Activated B cell treated with CpG ODN at 0.5 μM for 24 hours (primary cell): ENCODE measurements at regions not wholly inside any gene's neighbourhood (a gene's known extent, or its start where the extent isn't known, plus 50 kb on each side); places are given as distances from the start of the nearest gene placed in this dataset.

Experiments
- ATAC-seq: fragments of 200-7000 bp; cut with Tn5 transposase; one replicate; pipeline ENCODE4 v1.10.0; 2021; ENCODE audit warnings: low read depth, mild to moderate bottlenecking, moderate library complexity
- CTCF ChIA-PET: fragments of 350-600 bp; sonication (Branson Sonifier 250); formaldehyde crosslinking; loops from one replicate; lab custom pipeline; 2021; ENCODE audit warnings: antibody characterized with exemption; lab: Charles Lee
- POLR2A ChIA-PET: fragments of 350-600 bp; sonication (Branson Sonifier 250); formaldehyde crosslinking; loops from one replicate; lab custom pipeline; 2021; ENCODE audit warnings: antibody characterized with exemption; lab: Charles Lee
- DNase-seq: peaks from one replicate; pipeline ENCODE4 v3.0.0; 2022
- H3K27ac Mint-ChIP-seq: one replicate; pipeline ENCODE4 v1.8.0; 2020; ENCODE audit warnings: mixed read lengths
- H3K27me3 Mint-ChIP-seq: one replicate; pipeline ENCODE4 v1.8.0; 2021; ENCODE audit warnings: mixed read lengths
- H3K36me3 Mint-ChIP-seq: one replicate; pipeline ENCODE4 v1.8.0; 2021; ENCODE audit warnings: low read depth, mixed read lengths
- H3K4me1 Mint-ChIP-seq: one replicate; pipeline ENCODE4 v1.8.0; 2021; ENCODE audit warnings: mixed read lengths
- H3K4me3 Mint-ChIP-seq: one replicate; pipeline ENCODE4 v1.8.0; 2020; ENCODE audit warnings: mild to moderate bottlenecking, mixed read lengths
- H3K9me3 Mint-ChIP-seq: one replicate; pipeline ENCODE4 v1.8.0; 2020; ENCODE audit warnings: mixed read lengths
- CTCF ChIP-seq: fragments of 200-600 bp; IDR thresholded peaks from one replicate; pipeline ENCODE4 v1.8.0; 2022; ENCODE audit warnings: antibody characterized with exemption, mild to moderate bottlenecking
- intact Hi-C: fragments of 100-400 bp; cut with micrococcal nuclease; formaldehyde crosslinking; loops from one replicate; pipeline ENCODE4 v1.15.1; 2024

- intact Hi-C loops = loop anchor here (1.0 to 10.0 kb wide), 10 partner anchors 74 to 1258 kb away; no protein-coding TSS in a partner anchor
Measured at GRCh38 chr7:114865564-114865963, 56.3 kb upstream of the MDFIC start.

More at GRCh38 chr7:114865564-114865963, 56.3 kb upstream of the MDFIC start:
- H3K4me1 Mint-ChIP-seq = peaks cover 10% of the 10 kb centered on the region
- ATAC-seq = peak; percentile 81
- H3K27ac Mint-ChIP-seq = no peak overlapping the region
- H3K9me3 Mint-ChIP-seq = no peaks in the 10 kb centered on the region
- ChIA-PET CTCF (interaction anchor here (0.6 to 7.8 kb wide), 51 partner anchors 11 to 1044 kb away, joined by 3 to 88 read pairs (median 4); partner anchors contain the start of gene MDFIC), POLR2A (interaction anchor here (1.1 to 3.0 kb wide), 2 partner anchors 51 to 57 kb away, joined by 4 to 12 read pairs; partner anchors contain the start of gene MDFIC)
- no peak overlapping the region for H3K4me3 Mint-ChIP-seq
- no peaks in the 10 kb centered on the region for H3K36me3 Mint-ChIP-seq
- H3K27me3 Mint-ChIP-seq = no peaks in the 10 kb centered on the region
- peak; percentile 92 for TF ChIP-seq CTCF
- DNase-seq = peak; percentile 29
